OCI-LY1 (cell line): ENCODE measurements at regions not wholly inside any gene's neighbourhood (a gene's known extent, or its start where the extent isn't known, plus 50 kb on each side); places are given as distances from the start of the nearest gene placed in this dataset.

Experiments
- EZH2 ChIP-seq: fragments of 200-600 bp; sonication (generic), shearing (Covaris generic); IDR thresholded peaks from 2 replicates; pipeline ENCODE4 v1.8.0; 2017; ENCODE audit warnings: borderline replicate concordance, mixed run types, mild to moderate bottlenecking, antibody characterized with exemption, low read length, moderate library complexity, mixed read lengths
- TF ChIP-seq, protein P1 (sequence below): fragments of 200-600 bp; sonication (generic), shearing (Covaris generic); IDR thresholded peaks from 2 replicates; pipeline ENCODE4 v1.5.1; 2017; ENCODE audit warnings: mild to moderate bottlenecking, antibody characterized with exemption, low read length, moderate library complexity, mixed read lengths

- TF ChIP-seq, protein P1, sequence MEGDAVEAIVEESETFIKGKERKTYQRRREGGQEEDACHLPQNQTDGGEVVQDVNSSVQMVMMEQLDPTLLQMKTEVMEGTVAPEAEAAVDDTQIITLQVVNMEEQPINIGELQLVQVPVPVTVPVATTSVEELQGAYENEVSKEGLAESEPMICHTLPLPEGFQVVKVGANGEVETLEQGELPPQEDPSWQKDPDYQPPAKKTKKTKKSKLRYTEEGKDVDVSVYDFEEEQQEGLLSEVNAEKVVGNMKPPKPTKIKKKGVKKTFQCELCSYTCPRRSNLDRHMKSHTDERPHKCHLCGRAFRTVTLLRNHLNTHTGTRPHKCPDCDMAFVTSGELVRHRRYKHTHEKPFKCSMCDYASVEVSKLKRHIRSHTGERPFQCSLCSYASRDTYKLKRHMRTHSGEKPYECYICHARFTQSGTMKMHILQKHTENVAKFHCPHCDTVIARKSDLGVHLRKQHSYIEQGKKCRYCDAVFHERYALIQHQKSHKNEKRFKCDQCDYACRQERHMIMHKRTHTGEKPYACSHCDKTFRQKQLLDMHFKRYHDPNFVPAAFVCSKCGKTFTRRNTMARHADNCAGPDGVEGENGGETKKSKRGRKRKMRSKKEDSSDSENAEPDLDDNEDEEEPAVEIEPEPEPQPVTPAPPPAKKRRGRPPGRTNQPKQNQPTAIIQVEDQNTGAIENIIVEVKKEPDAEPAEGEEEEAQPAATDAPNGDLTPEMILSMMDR, result no peak
- no peak for TF ChIP-seq EZH2
These were observed 172.9 kb upstream of the PRICKLE1 start for GRCh38 chr12:42762395-42762925.
